HG03558 (cell line): ENCODE measurements at regions not wholly inside any gene's neighbourhood (a gene's known extent, or its start where the extent isn't known, plus 50 kb on each side); places are given as distances from the start of the nearest gene placed in this dataset.
"Not testable (repeated sequence)": the region's sequence is repeated elsewhere in the genome, so short reads cannot be mapped to it uniquely, and the experiment has no call there.

Experiments used
- ATAC-seq: cut with Tn5 transposase; IDR thresholded peaks from one replicate; pipeline ENCODE4 v1.9.1; 2021; ENCODE audit warnings: moderate number of reproducible peaks; ENCODE audit not compliant: unreplicated experiment; ENCODE audit errors: extremely low read depth

DNA sequence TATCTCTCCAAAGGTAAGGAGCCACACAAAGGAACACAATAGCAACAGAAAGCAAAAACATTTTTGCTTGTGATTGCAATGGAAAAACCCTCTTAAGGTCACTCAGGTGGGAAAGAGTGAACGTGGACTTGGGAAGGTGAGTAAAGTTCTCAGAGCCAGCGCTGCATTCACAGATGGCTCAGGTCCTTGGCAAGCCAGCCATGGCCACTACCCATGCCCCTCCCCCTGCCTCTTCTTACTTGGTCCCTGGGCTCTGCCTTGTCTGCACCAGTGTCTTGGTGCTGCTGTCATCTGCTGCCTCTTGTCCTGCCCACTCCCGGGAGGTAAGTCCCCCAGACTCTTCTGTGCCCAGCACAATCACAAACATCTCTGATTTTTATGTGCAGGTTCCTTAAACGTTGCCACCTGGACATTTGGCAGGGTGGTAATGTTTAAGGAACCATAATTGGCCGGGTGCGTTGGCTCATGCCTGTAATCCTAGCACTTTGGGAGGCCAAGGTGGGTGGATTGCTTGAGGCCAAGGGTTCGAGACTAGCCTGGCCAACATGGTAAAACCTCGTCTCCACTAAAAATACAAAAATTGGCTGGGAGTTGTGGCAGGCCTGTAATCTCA is 74.6 kb downstream of the FEM1C start:
- no peak for ATAC-seq

DNA sequence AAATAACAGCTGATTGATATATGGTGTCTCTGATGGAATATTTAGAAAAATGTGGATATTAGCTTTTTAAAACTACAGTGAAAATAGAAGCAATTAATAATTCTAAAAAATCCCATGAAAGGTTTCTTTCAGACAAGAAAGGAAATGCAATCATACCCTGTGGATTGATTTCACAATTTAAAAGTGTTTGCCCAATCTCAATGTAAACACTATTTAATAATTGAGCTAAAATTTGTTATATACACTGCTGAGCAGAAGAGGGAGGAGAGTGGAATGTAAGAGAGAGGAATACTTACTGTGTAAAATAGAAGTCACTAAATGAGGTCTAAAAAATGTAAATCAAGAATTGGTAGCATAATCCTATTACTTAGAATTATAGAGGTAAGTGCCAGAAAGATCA is 76.9 kb downstream of the FEM1C start:
- no peak for ATAC-seq

DNA sequence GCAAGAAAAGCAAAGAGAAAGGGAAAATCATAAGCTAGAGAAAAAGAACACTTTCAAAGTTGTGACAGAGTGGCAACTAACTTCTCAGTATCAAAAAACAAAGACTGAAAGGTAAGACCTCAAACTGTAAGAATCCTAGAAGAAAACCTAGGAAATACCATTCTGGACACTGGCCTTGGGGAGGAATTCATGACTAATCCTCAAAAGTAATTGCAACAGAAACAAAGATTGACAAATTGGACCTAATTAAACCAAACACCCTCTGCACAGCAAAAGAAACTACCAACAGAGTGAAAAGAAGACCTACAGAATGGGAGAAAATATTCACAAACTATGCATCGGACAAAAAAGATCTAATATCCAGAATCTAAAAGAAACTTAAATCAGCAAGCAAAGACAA is 79.1 kb downstream of the FEM1C start:
- ATAC-seq = no peak

DNA sequence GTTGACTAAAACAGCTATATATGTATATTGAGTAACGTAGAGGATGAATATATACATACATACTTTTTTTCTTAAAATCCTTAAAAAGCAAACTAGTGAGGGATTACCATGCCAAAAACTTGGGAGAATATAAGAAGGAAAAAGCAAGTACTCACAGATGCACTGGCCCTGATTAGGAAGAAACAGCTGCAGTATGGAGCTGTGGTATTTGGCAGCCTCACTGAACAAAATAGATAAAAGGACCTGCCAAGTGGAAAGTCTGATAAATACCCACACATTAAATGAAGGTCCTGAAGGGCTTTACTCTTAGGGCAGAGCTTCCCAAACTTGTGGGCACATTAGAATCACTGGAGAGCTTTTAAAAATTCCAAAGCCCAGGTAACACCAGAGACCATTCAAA is 80.6 kb downstream of the FEM1C start:
- no peak for ATAC-seq

DNA sequence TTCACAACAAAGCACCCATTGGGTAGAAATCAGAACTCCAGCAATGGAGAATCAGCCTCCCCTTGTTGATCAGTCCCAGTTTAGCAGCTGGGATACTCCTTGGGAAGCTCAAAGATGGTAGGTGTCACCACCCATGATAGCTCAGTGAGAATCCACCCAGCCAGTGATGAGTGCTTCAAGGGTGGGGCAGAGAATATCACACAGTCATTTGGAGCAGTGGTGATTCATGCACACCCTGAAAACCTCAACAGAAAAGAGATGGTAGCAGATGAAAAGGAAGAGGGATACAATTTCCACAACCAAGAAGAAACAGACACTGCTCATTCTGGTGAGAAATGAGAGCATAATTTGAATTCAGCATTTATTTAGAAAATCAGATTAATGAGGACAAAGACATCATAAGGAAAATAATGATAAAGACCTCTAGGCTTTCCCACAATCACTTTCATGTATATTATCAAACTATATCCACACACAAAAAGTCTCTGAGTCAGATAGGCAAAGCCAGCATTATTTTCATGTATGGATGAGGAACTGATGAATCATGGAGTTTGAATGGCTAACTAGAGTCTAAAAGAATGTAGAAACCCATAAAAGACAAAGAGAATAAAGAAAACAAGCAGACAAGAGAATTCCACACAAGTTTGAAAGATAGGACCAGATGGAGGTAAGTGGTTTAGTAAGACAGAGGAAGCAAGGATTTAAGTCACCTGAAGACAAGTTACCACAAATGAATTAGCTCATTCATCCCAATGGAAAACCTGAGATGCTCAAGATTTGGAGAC is 82.9 kb downstream of the FEM1C start:
- no peak for ATAC-seq

DNA sequence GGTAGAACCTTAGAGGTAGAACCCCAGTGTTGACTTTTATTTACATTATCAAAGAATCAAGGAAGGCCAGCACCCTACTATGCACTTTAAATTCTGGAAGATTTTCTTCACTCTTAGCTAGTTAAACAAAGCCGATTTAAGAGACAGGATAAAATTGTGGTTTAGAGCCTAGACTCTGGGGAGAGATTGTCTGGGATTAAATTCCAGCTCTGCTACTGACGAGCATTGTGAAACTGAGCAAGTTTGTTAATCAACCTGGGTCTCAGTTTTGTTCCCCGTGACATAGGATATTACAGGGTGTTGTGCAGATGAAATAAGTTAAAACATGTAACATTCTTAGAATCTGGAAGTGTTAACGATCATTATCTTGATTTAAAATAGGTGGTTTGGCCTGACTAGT is 83.5 kb downstream of the FEM1C start:
- no peak for ATAC-seq

DNA sequence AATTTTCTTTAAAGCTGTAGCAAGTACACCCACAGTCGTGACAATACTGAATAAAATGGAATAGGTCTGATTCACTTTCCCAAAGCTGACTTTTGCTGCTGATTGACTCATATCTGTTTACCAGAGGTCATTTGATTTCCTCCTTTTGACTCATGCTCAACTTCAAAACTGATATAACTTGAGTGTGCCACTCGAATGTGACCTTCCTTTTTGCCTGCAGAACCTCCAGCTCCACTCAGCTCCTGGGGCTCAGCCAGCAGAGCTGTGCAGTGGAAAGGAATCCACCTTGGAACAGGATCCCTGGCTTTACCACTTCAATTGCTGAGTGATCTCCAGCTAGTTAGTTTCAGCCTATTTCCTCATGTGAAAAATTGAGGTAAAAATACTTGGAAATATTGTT is 84.1 kb downstream of the FEM1C start:
- peak; percentile 65 for ATAC-seq

DNA sequence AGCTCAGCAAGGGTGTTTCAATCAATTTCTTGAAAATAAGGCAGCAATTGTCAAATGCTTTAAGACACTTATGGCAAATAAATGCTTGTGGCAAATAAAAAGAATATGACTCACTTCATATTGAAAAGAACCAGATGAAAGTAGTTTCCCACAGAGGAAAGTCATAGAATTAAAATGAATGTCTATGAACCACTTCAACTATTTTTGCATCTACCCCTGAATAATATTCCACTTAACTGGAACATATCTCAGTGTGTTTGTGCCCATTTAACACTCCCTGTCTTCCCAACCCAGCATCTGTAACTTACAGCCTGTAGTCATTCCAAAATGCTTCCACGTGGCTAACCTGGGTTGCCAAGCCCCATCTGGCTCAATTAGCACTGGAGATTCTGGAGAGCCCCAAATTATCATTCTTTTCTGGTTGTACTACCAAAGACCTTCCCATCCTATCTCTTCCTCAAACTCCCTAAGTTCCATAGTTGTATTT is 84.7 kb downstream of the FEM1C start:
- ATAC-seq = no peak

DNA sequence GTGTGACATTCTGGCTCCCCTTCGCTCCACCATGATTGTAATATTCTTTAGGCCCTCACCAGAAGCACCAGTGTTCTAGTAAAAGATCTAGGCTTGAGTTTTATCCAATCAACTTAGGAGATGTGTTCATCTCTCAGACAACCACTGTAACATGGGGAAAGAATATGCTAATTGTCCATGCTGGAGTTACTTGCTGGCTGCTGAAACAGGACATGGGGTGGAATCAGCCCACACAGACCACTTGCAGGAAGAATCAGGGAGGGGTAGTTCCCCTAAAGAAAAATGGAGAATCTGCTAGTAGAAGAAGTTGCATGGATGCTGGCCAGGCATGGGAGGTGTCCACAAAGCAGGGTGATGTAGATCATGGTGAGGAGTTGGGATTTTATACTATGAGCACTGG is 86.2 kb downstream of the FEM1C start:
- ATAC-seq = no peak

DNA sequence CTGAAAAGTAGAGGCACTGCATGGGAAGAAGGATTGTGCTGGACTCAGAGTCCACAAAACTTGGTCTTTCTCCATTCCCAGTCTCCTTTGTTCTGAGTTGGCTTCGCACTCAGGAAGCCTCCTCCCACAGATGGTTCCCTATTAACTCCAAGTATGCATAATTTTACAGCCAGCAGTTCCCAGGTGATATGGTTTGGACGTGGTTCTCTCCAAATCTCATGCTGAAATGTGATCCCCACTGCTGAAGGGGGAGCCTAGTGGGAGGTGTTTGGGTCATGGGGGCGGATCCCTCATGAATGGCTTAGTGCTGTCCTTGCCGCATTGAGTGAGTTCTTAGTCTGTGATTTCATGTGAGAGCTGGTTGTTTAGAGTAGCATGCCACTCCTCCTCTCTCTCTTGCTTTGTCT is 86.6 kb downstream of the FEM1C start:
- ATAC-seq = no peak

DNA sequence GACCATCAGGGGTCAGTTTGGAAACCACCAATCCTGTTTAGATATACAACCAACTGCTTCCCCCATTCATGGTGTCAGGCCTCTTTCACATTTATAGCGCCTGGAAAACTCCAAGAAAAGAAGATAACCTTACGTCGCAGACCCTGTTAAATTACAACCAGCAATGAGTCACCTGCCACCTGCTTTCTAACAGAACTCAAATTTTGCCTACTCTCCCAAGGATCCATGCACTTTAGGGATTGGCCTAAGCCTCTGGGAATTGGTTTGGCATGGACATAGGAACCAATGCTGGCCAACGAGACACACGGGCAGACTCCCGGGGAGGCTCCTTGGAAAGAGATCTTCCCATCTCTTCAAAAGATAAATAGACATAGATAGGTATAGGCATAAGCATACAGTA is 87.0 kb downstream of the FEM1C start:
- ATAC-seq = no peak

DNA sequence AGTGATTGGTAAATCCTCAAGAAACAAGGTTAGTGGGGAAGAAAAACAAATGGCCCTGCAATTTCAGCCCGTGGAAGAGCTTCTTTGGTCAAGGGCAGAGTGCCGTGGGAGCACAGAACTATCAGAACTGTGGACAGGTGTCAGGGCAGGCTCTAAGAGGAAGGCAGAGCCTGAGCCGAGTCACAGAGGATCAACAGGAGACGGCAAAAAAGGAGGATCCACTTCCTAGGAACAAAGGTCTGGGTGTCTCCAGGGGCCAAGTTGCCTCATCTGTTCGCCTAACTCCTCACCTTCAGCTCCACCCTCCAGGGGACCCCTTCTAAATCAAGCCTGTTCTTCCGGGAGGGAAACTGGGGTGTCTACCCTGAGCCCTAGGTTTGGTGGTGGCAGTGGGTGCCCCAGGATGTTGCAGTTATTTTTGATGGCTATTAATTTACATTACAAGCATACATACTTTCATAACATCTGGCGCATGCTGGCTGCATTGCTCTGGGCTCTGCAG is 88.0 kb downstream of the FEM1C start:
- ATAC-seq = no peak

DNA sequence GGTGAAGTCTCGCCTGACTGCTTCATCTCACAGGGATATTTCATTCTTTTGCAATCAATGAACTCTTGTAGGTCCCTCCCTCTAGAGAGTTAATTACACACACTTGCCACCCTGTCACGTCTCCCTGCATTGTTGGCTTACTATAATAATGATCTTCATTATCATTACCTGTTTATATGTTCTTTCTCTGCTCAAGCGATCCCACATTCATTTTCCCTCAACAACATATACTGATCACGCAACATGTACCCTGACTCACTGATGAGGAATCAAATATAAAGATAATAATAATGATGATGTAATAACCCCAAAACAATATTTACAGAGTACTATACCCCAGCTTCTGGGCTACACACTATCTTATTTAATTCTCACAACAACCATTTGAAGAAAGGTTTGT is 88.5 kb downstream of the FEM1C start:
- ATAC-seq = no peak

DNA sequence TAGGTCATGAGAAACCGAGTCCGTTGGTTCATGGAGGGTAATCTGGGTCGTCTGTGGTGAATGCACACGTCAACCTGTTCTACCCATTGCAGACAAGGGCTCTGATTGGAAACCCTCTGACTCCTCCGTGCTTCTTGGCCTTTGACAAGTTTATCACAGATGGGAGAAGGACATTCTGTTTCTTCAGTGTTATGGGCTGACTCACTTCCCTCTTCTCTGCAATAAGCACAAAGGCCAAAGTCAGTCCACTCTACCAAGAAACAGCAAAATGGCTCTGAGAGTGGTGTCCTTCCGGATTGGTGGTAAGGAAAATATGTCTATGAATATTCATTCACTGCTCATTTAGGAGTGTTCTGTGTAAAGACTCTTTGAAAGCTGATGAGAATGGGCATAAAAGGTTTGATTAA is 89.3 kb downstream of the FEM1C start:
- no peak for ATAC-seq

DNA sequence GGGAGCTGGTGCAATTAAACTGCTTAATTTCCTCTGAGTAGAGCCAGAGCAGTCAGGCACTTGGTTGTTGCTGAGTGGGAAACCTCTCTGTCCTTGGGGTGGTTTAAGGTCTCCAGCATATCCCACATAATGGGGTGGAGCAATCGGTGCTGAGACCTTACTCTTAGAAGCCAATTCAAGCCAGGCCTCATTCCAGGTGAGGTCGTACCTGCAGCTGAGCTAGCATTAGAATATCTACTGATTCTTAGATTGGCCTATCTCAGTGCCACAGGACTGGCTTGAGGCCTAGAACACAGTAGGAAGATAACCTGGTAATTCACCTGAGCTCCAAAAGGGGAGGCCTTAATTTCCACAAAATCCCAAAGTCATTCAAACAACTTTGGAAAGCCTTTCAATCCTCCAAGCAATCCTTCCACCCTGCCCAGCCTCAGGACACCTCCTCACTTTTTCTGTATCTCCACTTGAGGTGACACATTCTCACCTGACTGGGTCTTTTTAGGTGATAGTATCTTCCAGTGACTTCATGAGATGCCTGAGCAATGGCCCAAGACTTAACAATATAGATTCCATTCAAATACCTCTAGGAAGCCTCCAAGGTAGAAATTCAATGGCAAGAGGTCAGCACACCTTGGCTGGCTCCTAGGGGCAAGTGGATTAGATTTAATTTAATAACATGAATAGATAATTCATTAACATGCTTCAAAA is 91.0 kb downstream of the FEM1C start:
- no peak for ATAC-seq

DNA sequence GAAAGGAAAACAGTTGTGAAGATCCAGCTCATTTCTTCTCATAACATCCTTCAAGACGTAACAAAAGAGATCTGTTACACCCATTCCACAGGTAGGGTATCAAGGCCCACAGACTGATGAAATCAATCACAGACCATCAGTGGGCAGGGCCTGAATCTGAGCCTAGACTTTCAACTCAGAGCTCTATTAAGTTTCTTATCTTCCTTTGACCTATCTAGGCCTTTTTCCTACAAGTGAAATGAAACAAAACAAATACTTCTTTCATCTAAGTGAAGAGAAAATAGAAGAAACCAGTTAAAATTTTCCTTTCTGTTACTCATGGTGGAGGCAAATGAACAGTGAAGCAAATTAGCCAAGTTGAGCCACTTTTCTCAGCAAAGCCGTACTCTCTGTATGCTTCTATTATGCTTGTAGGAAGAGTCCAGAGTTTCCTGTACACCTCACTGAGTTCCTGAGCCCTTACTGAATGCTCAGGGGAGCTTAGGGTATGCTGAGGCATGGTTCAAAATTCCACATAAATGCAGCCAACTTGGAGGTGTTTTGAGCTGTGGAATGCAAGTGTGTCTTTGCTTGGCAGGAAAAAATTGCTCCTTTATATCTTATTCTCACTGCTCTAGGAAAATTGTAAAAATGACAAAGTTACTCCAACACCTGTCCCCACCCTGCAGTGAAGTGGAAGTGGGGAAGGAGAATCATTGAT is 91.9 kb downstream of the FEM1C start:
- no peak for ATAC-seq

DNA sequence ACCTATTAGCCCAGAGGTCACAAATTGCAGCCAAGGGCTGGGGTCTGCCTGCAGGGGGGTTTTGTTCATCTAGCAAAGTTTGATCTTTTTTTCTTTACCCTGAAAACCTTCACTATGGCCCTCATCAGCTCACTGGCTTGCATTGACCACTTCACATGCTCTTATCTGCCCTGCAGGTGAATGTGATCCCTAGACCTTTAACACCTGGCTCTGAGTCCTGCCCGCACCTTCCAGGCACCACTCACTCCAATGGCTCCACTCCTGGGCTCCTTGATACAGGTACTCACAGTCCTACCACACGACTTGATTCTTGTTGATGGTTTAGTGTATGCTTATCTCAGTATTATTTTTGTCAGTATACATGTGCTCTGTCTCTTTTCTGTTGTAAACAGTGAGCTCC is 92.5 kb downstream of the FEM1C start:
- ATAC-seq = no peak

DNA sequence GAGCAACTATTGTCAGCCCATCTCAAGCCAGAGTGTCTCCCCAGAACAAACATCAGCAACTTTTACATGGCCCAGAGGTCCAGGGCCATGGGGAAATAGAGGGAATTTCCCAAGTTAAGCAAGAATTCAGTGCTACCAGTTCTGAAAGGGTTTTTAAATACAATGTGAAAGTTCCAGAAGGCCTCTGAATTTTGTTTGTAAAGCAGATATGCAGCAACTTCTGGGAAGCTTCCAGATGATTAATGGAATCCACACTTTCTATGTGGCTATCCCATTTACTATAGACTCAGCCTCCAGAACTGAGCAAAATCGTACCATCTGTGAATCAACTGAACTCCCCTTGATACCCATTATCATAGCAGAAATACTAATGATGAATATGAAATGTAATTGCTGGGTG is 93.8 kb downstream of the FEM1C start:
- no peak for ATAC-seq

DNA sequence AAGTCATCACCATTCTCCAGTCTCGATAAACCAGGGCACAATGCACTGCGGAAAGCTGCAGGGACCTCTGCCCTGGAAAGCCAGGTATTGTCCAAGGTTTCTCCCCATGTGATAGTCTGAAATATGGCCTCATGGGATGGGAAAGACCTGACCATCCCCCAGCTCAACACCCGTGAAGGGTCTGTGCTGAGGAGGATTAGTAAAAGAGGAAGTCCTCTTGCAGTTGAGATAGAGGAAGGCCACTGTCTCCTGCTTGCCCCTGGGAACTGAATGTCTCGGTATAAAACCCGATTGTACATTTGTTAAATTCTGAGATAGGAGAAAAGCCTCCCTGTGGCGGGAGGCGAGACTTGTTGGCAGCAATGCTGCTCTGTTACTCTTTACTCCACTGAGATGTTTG is 95.9 kb downstream of the FEM1C start:
- not testable (repeated sequence) for ATAC-seq

DNA sequence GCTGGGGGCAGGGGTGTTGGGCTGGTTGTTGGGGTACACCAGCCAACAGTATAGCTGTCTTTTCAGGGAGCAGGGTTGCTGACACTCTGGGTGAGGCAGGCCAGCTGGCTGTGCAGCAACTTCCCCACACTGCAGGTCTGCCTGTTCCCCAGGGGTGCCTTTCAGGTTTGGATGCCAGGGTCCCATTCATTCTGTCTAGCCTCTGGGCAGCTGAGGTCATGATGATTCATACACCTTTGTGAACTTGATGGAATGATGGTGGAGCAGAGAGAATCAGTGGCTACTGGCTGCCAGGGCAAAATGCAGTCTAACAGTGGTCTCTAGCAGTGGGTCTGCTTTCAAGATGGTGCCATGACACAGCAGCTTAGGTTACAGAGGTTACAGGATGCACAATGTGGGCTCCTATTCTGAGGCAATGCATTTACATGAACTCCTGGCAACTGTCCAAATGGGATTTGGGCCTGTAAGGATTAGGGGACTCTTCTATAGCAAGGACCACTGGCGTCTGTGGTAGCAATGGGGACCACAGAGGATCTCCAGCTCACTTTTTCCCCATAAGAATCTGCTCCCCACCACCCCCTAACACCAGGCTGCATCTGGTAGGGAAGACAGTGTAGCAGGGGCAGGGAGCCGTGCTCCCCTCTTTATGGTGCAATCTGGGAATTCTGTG is 103.7 kb downstream of the FEM1C start:
- ATAC-seq = no peak
